Right atrium auricular region (tissue), 2 donors: ENCODE measurements at regions not wholly inside any gene's neighbourhood (a gene's known extent, or its start where the extent isn't known, plus 50 kb on each side); places are given as distances from the start of the nearest gene placed in this dataset.
A peak's percentile ranks its signal among the peaks of the same experiment; 100 is the strongest.
"Not testable (repeated sequence)": the region's sequence is repeated elsewhere in the genome, so short reads cannot be mapped to it uniquely, and the experiment has no call there.

ENCODE experiments used
- DNase-seq: peaks from one replicate; pipeline ENCODE4 v3.0.0-alpha.2; 2019; ENCODE audit warnings: low spot score
- H3K27ac ChIP-seq, 2 donors: fragments of 200-600 bp; sonication (generic); 1 replicate in 1 of 2; 2 replicates in 1 of 2; pipeline ENCODE4 v1.5.1; 2016 to 2019
- H3K27me3 ChIP-seq, 2 donors: fragments of 200-600 bp; sonication (generic); one replicate each; pipeline versions ENCODE4 v1.5.1 to v1.6.0; 2017 to 2019
- H3K36me3 ChIP-seq: fragments of 200-600 bp; sonication (generic); one replicate; pipeline ENCODE4 v1.5.1; 2016
- H3K4me1 ChIP-seq, 2 donors: fragments of 200-600 bp; sonication (generic); one replicate each; pipeline versions ENCODE4 v1.5.1 to v1.6.0; 2017 to 2019
- H3K4me3 ChIP-seq, 2 donors: fragments of 200-600 bp; sonication (generic); 1 replicate in 1 of 2; 2 replicates in 1 of 2; pipeline ENCODE4 v1.5.1; 2017 to 2019; ENCODE audit warnings: mild to moderate bottlenecking in 1 of 2, moderate library complexity in 1 of 2
- H3K9me3 ChIP-seq, 2 donors: fragments of 200-600 bp; sonication (generic); one replicate each; pipeline ENCODE4 v1.5.1; 2019
- CTCF ChIP-seq, 2 donors: fragments of 200-600 bp; sonication (generic); IDR thresholded peaks; one replicate each; pipeline ENCODE4 v1.5.1; 2019; ENCODE audit warnings: antibody characterized with exemption in 2 of 2

GRCh38 chr18:30684825-30685481, 357.6 kb downstream of the DSC3 start:
- Histone ChIP-seq H3K36me3 (no peaks in the 10 kb centered on the region), H3K4me1 (no peaks in the 10 kb centered on the region), H3K27ac (no peak overlapping the region), H3K27me3 (no peaks in the 10 kb centered on the region), H3K9me3 (no peaks in the 10 kb centered on the region), H3K4me3 (no peak overlapping the region)
- TF ChIP-seq CTCF (IDR thresholded peaks at IDR 0.05) = no peak
- no peak for DNase-seq

- TF ChIP-seq CTCF (IDR thresholded peaks at IDR 0.05) = no peak
- DNase-seq = no peak
- Histone ChIP-seq H3K36me3 (no peaks in the 10 kb centered on the region), H3K4me3 (no peak overlapping the region), H3K4me1 (no peaks in the 10 kb centered on the region), H3K9me3 (no peaks in the 10 kb centered on the region), H3K27me3 (no peaks in the 10 kb centered on the region), H3K27ac (no peak overlapping the region)
Observed at GRCh38 chr18:30683836-30684235, 358.7 kb downstream of the DSC3 start.

GRCh38 chr18:30682672-30683071, 359.9 kb downstream of the DSC3 start:
- no peak overlapping the region for H3K27ac ChIP-seq
- DNase-seq = no peak
- no peak for TF ChIP-seq CTCF (IDR thresholded peaks at IDR 0.05)
- H3K9me3 ChIP-seq = no peaks in the 10 kb centered on the region
- H3K36me3 ChIP-seq = no peaks in the 10 kb centered on the region
- H3K27me3 ChIP-seq = no peaks in the 10 kb centered on the region
- H3K4me1 ChIP-seq = no peaks in the 10 kb centered on the region
- H3K4me3 ChIP-seq = no peak overlapping the region

GRCh38 chr18:30679285-30679930, 363.1 kb downstream of the DSC3 start:
- no peak for TF ChIP-seq CTCF (IDR thresholded peaks at IDR 0.05)
- Histone ChIP-seq H3K27ac (peak overlapping the region in 1 of 2 donors; percentile 27), H3K9me3 (no peaks in the 10 kb centered on the region), H3K27me3 (no peaks in the 10 kb centered on the region), H3K4me3 (no peak overlapping the region), H3K4me1 (no peaks in the 10 kb centered on the region), H3K36me3 (no peaks in the 10 kb centered on the region)
- DNase-seq = no peak

GRCh38 chr18:30677813-30678212, 364.7 kb downstream of the DSC3 start:
- H3K36me3 ChIP-seq, H3K27me3 ChIP-seq, H3K9me3 ChIP-seq, H3K4me3 ChIP-seq, H3K4me1 ChIP-seq, H3K27ac ChIP-seq, DNase-seq: not testable (repeated sequence)

GRCh38 chr18:30676053-30676480, 366.5 kb downstream of the DSC3 start:
- no peak for TF ChIP-seq CTCF (IDR thresholded peaks at IDR 0.05)

More at GRCh38 chr18:30676053-30676480, 366.5 kb downstream of the DSC3 start:
- no peak overlapping the region for H3K27ac ChIP-seq
- no peaks in the 10 kb centered on the region for H3K9me3 ChIP-seq
- no peak for DNase-seq
- no peaks in the 10 kb centered on the region for H3K36me3 ChIP-seq
- no peak overlapping the region for H3K4me3 ChIP-seq
- H3K4me1 ChIP-seq = no peaks in the 10 kb centered on the region
- no peaks in the 10 kb centered on the region for H3K27me3 ChIP-seq
